GM04503 (cell line): ENCODE measurements at regions not wholly inside any gene's neighbourhood (a gene's known extent, or its start where the extent isn't known, plus 50 kb on each side); places are given as distances from the start of the nearest gene placed in this dataset.

Experiments
- DNase-seq: peaks from one replicate; pipeline ENCODE4 v3.0.0-alpha.2; 2012; ENCODE audit warnings: low read depth

DNA sequence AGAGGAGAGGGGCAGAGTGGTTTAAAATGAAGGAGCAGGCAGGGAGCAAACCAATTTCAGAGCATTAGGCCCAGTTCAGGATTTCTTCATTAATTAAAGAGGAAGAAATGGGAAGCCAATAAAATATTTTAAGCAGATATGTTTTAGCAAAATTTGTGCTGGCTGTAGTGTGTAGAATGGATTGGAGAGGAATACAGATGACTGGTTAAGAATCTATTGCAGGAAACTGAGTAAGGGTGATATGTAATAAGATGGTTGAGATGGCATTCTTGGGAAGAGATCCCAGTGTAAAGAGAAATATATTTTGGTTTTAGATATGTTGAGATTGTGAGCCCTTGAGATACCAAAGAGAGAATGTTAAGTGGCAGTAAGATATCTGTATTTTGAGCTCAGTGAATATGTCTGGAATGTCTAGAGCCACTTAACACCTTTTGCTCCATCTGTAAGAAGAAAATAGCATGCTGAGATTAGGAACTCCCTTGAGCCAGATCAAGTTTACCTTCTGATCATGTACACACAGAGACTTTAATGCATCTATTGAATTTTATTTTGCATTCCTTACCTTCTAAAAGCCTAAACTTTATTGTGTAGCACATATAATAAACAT lies 79.5 kb upstream of the SLC27A6 start:
- no peak for DNase-seq

DNA sequence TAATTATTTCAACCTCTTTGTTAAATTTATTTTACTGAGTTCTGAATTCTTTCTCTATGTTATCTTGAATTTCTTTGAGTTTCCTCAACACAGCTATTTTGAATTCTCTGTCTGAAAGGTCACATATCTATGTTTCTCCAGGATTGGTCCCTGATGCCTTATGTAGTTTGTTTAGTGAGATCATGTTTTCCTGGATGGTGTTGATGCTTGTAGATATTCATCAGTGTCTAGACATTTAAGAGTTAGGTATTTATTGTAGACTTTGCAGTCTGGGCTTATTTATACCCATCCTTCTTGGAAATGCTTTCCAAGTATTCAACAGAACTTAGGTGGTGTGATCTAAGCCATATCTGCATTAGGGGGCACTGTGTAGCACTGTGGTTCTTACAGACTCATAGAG lies 70.2 kb upstream of the SLC27A6 start:
- DNase-seq: no peak

DNA sequence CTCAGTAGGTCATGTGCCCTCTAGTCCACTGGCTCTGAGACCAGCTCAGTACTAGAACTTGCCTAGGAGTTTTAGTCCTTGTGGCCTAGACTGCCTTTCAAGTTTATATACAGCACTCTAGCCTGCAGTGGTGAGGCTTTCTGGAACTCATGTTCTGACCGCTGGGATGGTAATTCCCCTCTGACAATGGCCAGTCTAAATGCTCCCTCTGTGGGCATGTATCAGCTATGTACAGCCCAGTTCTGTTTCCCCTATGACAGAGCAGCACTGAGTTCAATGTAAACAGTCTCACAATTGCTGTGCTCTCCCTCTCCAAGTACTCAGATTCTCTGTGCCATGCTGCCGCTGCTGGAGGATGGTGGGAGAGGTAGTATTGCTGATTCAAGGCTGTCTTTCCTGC lies 68.6 kb upstream of the SLC27A6 start:
- DNase-seq: no peak

DNA sequence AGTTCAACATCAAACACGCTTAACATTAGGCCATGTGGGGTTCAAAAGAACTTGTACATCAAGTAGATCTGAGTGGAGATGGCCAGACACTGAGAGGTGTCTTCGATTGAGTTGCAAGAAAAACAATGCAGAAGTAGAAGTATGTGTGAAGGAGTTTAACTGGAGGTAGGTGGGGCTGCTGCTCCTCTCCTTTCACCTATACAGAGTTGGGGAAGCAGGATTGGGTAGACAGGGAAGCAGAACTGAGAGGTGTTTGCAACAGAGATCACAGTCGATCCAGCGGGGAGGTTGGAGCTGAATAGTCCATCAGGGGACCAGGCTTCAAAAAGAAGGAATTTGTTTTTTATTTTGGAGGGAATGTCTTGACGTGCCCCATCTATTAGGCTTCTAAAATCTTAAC lies 61.7 kb upstream of the SLC27A6 start:
- DNase-seq: no peak

DNA sequence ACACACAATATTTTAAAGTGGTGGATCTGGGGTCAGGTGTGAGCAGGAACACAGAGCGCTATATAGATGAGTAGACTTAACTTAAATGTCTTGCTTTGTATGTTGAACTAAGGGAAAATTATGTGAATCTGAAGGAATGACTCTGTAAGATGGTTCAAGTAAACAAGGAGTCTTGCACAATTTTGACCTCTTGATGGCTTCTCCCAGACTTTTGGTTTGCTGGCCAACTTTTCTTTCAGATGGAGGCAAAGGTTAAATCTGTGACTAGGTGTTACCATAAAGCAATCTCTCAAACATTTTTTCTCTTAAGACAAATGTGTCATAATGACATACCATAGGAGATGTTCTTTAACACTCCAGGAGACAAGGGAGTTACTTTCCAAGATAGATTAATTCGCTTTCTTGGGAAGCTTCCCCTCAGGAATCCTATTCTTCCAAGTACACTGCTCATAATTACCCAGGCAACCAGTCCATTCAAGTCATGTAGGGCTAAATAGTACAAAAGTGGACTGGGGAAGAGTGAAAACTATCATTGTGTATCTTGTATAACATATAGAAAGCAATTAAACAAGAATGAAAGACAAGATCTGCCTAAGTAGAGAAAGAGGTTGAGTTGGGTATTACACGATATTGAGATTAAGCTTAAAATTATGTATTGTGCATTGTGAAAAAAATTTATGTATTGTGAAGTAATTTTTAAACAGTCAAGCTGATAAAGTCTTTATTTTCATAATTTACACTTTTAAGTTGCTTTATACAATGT lies 60.3 kb upstream of the SLC27A6 start:
- no peak for DNase-seq

DNA sequence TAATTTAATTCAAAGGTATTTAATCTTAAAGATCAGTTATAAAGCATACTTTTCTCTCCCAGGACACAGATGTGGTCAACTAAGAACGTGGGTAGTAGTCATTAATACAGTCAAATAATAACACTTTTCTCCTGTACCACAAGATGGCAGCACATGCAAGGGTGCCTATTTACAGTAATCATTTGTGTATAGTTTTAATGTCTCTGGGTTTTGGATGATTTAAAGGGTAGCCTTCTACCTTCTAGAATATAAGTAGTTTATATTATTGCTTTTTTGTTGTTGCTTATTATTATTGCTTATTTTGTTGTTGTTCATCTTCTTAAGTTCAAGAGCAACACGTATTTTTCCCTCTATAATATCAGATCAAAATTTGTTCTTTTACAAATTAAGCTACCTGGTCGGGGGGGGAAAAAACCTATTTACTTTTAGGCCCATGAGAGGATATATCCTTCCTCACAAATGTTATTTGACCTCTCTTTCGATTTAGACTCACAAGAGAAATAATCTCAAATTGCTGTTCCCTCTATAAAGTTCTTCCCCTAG lies 59.6 kb upstream of the SLC27A6 start:
- DNase-seq: no peak

DNA sequence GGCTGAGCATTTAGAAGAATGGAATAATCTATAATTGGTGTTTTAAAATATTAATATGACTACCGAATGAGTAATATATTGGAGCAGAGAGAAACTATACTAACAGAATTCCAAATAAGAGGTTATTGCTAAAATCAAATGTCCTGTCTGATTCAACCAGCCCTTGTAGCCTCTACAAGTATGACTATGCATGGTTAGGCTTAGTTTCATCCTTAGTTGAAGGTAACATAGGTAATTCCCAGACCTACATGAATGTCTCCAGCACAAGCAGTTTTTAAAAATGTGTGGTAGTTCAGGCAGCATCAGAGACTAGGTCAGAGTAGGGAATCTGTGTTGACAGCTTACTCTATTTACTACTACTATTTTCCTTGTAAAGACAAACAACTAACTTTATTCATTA lies 51.7 kb upstream of the SLC27A6 start:
- DNase-seq: no peak
